GM18498 (cell line): ENCODE measurements at regions not wholly inside any gene's neighbourhood (a gene's known extent, or its start where the extent isn't known, plus 50 kb on each side); places are given as distances from the start of the nearest gene placed in this dataset.
"Not testable (repeated sequence)": the region's sequence is repeated elsewhere in the genome, so short reads cannot be mapped to it uniquely, and the experiment has no call there.

Experiments used
- ATAC-seq: cut with Tn5 transposase; IDR thresholded peaks from one replicate; pipeline ENCODE4 v1.9.1; 2021; ENCODE audit warnings: mild to moderate bottlenecking, moderate library complexity; ENCODE audit not compliant: unreplicated experiment

- ATAC-seq: no peak
Observed at GRCh38 chrX:113157496-113157895, 316.9 kb upstream of the AMOT start.

- ATAC-seq: not testable (repeated sequence)
Observed at GRCh38 chrX:113154315-113154714, 313.7 kb upstream of the AMOT start.

- no peak for ATAC-seq
Observed at GRCh38 chrX:113136836-113137235, 296.2 kb upstream of the AMOT start.

- ATAC-seq: no peak
Observed at GRCh38 chrX:113133316-113133715, 292.7 kb upstream of the AMOT start.

GRCh38 chrX:113124693-113125092 is 284.1 kb upstream of the AMOT start:
- ATAC-seq: no peak

GRCh38 chrX:113075521-113075920 is 234.9 kb upstream of the AMOT start:
- no peak for ATAC-seq

GRCh38 chrX:113059714-113060113 is 219.1 kb upstream of the AMOT start:
- no peak for ATAC-seq

- ATAC-seq: no peak
Observed at GRCh38 chrX:113058634-113059033, 218.0 kb upstream of the AMOT start.

GRCh38 chrX:113048896-113049295 is 208.3 kb upstream of the AMOT start:
- no peak for ATAC-seq

GRCh38 chrX:113048480-113048879 is 207.8 kb upstream of the AMOT start:
- ATAC-seq: no peak

GRCh38 chrX:113033966-113034680 is 193.5 kb upstream of the AMOT start:
- no peak for ATAC-seq

GRCh38 chrX:113019958-113020357 is 179.3 kb upstream of the AMOT start:
- no peak for ATAC-seq

GRCh38 chrX:113009837-113010236 is 169.2 kb upstream of the AMOT start:
- no peak for ATAC-seq

GRCh38 chrX:113009029-113009428 is 168.4 kb upstream of the AMOT start:
- no peak for ATAC-seq

GRCh38 chrX:113001836-113002235 is 161.2 kb upstream of the AMOT start:
- no peak for ATAC-seq

GRCh38 chrX:112997991-112998390 is 157.4 kb upstream of the AMOT start:
- ATAC-seq: no peak

GRCh38 chrX:112991801-112992200 is 151.2 kb upstream of the AMOT start:
- ATAC-seq: no peak

- ATAC-seq: no peak
Observed at GRCh38 chrX:112979879-112980278, 139.2 kb upstream of the AMOT start.

GRCh38 chrX:112968351-112969133 is 127.9 kb upstream of the AMOT start:
- no peak for ATAC-seq

- ATAC-seq: no peak
Observed at GRCh38 chrX:112967903-112968302, 127.3 kb upstream of the AMOT start.

GRCh38 chrX:112967341-112967740 is 126.7 kb upstream of the AMOT start:
- ATAC-seq: no peak

- ATAC-seq: no peak
Observed at GRCh38 chrX:112961981-112962380, 121.3 kb upstream of the AMOT start.
